WTC11 (cell line): ENCODE measurements at regions not wholly inside any gene's neighbourhood (a gene's known extent, or its start where the extent isn't known, plus 50 kb on each side); places are given as distances from the start of the nearest gene placed in this dataset.

Source experiments
- ATAC-seq: fragments of 200-7000 bp; cut with Tn5 transposase; 2 replicates; pipeline ENCODE4 v1.10.0; 2021; ENCODE audit warnings: mild to moderate bottlenecking, moderate library complexity
- CTCF ChIA-PET: fragments of 300-600 bp; sonication (Branson Sonifier 250); formaldehyde crosslinking; loops from one replicate; lab custom pipeline; 2021; ENCODE audit warnings: antibody characterized with exemption; lab: Charles Lee
- POLR2A ChIA-PET: fragments of 350-600 bp; sonication (Branson Sonifier 250); formaldehyde crosslinking; loops from one replicate; lab custom pipeline; 2021; ENCODE audit warnings: antibody characterized with exemption; lab: Charles Lee
- DNase-seq: peaks from one replicate; pipeline ENCODE4 v3.0.0; 2021; ENCODE audit warnings: low spot score
- H3K27ac Mint-ChIP-seq: 2 replicates; pipeline ENCODE4 v1.8.0; 2021; ENCODE audit warnings: mixed read lengths
- H3K27me3 Mint-ChIP-seq: 2 replicates; pipeline ENCODE4 v1.8.0; 2021; ENCODE audit warnings: low read depth, mild to moderate bottlenecking, moderate library complexity, mixed read lengths
- H3K36me3 Mint-ChIP-seq: 2 replicates; pipeline ENCODE4 v1.8.0; 2021; ENCODE audit warnings: mixed read lengths
- H3K4me1 Mint-ChIP-seq: 2 replicates; pipeline ENCODE4 v1.8.0; 2022; ENCODE audit warnings: mixed read lengths
- H3K4me3 Mint-ChIP-seq: 2 replicates; pipeline ENCODE4 v1.8.0; 2021; ENCODE audit warnings: mild to moderate bottlenecking, moderate library complexity, mixed read lengths
- H3K9me3 Mint-ChIP-seq: 2 replicates; pipeline ENCODE4 v1.8.0; 2021; ENCODE audit warnings: mixed read lengths
- ATF6 ChIP-seq: sonication (generic); formaldehyde crosslinking; IDR thresholded peaks from 2 replicates; pipeline ENCODE4 v1.8.1; 2023; ENCODE audit warnings: mild to moderate bottlenecking, missing genetic modification reagents
- CREM ChIP-seq: sonication (generic); formaldehyde crosslinking; IDR thresholded peaks from 2 replicates; pipeline ENCODE4 v1.8.1; 2022; ENCODE audit warnings: mild to moderate bottlenecking, missing genetic modification reagents, moderate library complexity
- CTCF ChIP-seq: fragments of 200-600 bp; IDR thresholded peaks from 2 replicates; pipeline ENCODE4 v1.8.0; 2022; ENCODE audit warnings: antibody characterized with exemption
- FOXK1 ChIP-seq: sonication (generic); formaldehyde crosslinking; IDR thresholded peaks from 2 replicates; pipeline ENCODE4 v1.8.0; 2022; ENCODE audit warnings: mild to moderate bottlenecking, moderate library complexity, missing genetic modification reagents
- FOXP1 ChIP-seq: sonication (generic); formaldehyde crosslinking; IDR thresholded peaks from 2 replicates; pipeline ENCODE4 v1.8.0; 2022; ENCODE audit warnings: missing genetic modification reagents, mild to moderate bottlenecking, moderate library complexity, borderline replicate concordance
- FOXP4 ChIP-seq: sonication (generic); formaldehyde crosslinking; IDR thresholded peaks from 2 replicates; pipeline ENCODE4 v1.8.0; 2022; ENCODE audit warnings: mild to moderate bottlenecking, missing genetic modification reagents
- GABPB1 ChIP-seq: sonication (generic); formaldehyde crosslinking; IDR thresholded peaks from 2 replicates; pipeline ENCODE4 v1.8.1; 2023; ENCODE audit warnings: mild to moderate bottlenecking, missing genetic modification reagents
- JAZF1 ChIP-seq: fragments of 250-450 bp; sonication (Bioruptor Pico); IDR thresholded peaks from 2 replicates; pipeline ENCODE4 v1.9.0; 2021; ENCODE audit warnings: moderate library complexity, mild to moderate bottlenecking, inconsistent platforms
- KAT7 ChIP-seq: sonication (generic); formaldehyde crosslinking; IDR thresholded peaks from 2 replicates; pipeline ENCODE4 v1.8.1; 2023; ENCODE audit warnings: missing genetic modification reagents, mild to moderate bottlenecking, borderline replicate concordance
- MYBL2 ChIP-seq: sonication (generic); formaldehyde crosslinking; IDR thresholded peaks from 2 replicates; pipeline ENCODE4 v1.8.1; 2023; ENCODE audit warnings: mild to moderate bottlenecking, moderate library complexity, missing genetic modification reagents
- OVOL2 ChIP-seq: fragments of 250-450 bp; sonication (Bioruptor Pico); IDR thresholded peaks from 2 replicates; pipeline ENCODE4 v1.9.0; 2021; ENCODE audit warnings: mild to moderate bottlenecking, borderline replicate concordance
- SMAD3 ChIP-seq: sonication (generic); formaldehyde crosslinking; IDR thresholded peaks from 2 replicates; pipeline ENCODE4 v1.8.0; 2022; ENCODE audit warnings: missing genetic modification reagents, mild to moderate bottlenecking, borderline replicate concordance
- SP1 ChIP-seq: sonication (generic); formaldehyde crosslinking; conservative IDR thresholded peaks from 2 replicates; pipeline ENCODE4 v1.8.1; 2022; ENCODE audit warnings: missing genetic modification reagents
- ZBTB21 ChIP-seq: sonication (generic); formaldehyde crosslinking; IDR thresholded peaks from 2 replicates; pipeline ENCODE4 v1.8.1; 2023; ENCODE audit warnings: mild to moderate bottlenecking, missing genetic modification reagents, borderline replicate concordance
- ZNF138 ChIP-seq: sonication (generic); formaldehyde crosslinking; conservative IDR thresholded peaks from 2 replicates; pipeline ENCODE4 v1.8.1; 2022; ENCODE audit warnings: mild to moderate bottlenecking, moderate library complexity, missing genetic modification reagents
- ZNF396 ChIP-seq: fragments of 250-450 bp; sonication (Bioruptor Pico); IDR thresholded peaks from 2 replicates; pipeline ENCODE4 v1.8.0; 2021; ENCODE audit warnings: mild to moderate bottlenecking, moderate library complexity, borderline replicate concordance
- ZNF671 ChIP-seq: fragments of 250-450 bp; sonication (Bioruptor Pico); IDR thresholded peaks from 2 replicates; pipeline ENCODE4 v1.8.0; 2021; ENCODE audit warnings: mild to moderate bottlenecking
- TF ChIP-seq, protein P1 (sequence below): sonication (generic); formaldehyde crosslinking; IDR thresholded peaks from 2 replicates; pipeline ENCODE4 v1.8.1; 2022; ENCODE audit warnings: low read depth, missing genetic modification reagents, borderline replicate concordance
- TF ChIP-seq, protein P2 (sequence below): sonication (generic); formaldehyde crosslinking; IDR thresholded peaks from 2 replicates; pipeline ENCODE4 v1.8.0; 2022; ENCODE audit warnings: mild to moderate bottlenecking, missing genetic modification reagents
- TF ChIP-seq, protein P3 (sequence below): sonication (generic); formaldehyde crosslinking; IDR thresholded peaks from 2 replicates; pipeline ENCODE4 v1.8.1; 2023; ENCODE audit warnings: mild to moderate bottlenecking, missing genetic modification reagents
- TF ChIP-seq, protein P4 (sequence below): sonication (generic); formaldehyde crosslinking; IDR thresholded peaks from 2 replicates; pipeline ENCODE4 v1.8.1; 2022; ENCODE audit warnings: mild to moderate bottlenecking, missing genetic modification reagents, moderate library complexity, borderline replicate concordance

GRCh38 chr9:6153425-6153824, 62.2 kb upstream of the IL33 start (continued):
- TF ChIP-seq ZBTB21, result no peak
- no peak for TF ChIP-seq OVOL2
- no peak for TF ChIP-seq SP1 (CRISPR knock-in tag)
- no peak for TF ChIP-seq ZNF138 (CRISPR knock-in tag)

DNA sequence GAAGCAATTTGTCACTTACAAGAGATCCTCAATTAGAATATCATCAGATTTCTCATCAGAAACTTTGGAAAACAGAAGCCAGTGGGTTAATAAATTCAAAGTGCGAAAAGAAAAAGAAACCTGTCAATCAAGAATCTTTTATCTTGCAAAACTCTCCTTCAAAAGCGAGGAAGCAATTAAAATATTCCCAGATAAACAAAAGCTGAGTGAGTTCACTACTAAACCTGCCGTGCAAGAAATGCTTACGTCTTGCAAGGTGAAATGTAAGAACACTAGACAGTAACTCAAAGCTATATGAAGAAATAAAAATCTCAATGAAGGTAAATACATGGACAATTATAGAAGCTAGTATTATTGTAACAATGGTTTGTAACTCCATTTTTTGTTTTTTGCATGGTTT, 62.8 kb upstream of the IL33 start:
- Mint-ChIP-seq H3K9me3 (peaks cover 10% of the 10 kb centered on the region), H3K36me3 (0 out of 2 replicates have a peak, but pooled peaks cover 3% of the 10 kb centered on the region), H3K4me3 (no peak overlapping the region), H3K4me1 (peaks cover 17% of the 10 kb centered on the region), H3K27me3 (no peaks in the 10 kb centered on the region), H3K27ac (no peak overlapping the region)
- DNase-seq (no peak), ATAC-seq (no peak)
- CTCF ChIA-PET, result no interaction called here
- POLR2A ChIA-PET, result no interaction called here
- TF ChIP-seq FOXP1 (CRISPR knock-in tag) (no peak), CREM (CRISPR knock-in tag) (no peak), SP1 (CRISPR knock-in tag) (no peak), ZNF671 (CRISPR knock-in tag) (no peak), GABPB1 (CRISPR knock-in tag) (no peak)
- TF ChIP-seq, protein P1, sequence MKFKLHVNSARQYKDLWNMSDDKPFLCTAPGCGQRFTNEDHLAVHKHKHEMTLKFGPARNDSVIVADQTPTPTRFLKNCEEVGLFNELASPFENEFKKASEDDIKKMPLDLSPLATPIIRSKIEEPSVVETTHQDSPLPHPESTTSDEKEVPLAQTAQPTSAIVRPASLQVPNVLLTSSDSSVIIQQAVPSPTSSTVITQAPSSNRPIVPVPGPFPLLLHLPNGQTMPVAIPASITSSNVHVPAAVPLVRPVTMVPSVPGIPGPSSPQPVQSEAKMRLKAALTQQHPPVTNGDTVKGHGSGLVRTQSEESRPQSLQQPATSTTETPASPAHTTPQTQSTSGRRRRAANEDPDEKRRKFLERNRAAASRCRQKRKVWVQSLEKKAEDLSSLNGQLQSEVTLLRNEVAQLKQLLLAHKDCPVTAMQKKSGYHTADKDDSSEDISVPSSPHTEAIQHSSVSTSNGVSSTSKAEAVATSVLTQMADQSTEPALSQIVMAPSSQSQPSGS (CRISPR knock-in tag), result no peak
- TF ChIP-seq, protein P2, sequence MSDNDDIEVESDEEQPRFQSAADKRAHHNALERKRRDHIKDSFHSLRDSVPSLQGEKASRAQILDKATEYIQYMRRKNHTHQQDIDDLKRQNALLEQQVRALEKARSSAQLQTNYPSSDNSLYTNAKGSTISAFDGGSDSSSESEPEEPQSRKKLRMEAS (CRISPR knock-in tag), result no peak
- TF ChIP-seq, protein P3, sequence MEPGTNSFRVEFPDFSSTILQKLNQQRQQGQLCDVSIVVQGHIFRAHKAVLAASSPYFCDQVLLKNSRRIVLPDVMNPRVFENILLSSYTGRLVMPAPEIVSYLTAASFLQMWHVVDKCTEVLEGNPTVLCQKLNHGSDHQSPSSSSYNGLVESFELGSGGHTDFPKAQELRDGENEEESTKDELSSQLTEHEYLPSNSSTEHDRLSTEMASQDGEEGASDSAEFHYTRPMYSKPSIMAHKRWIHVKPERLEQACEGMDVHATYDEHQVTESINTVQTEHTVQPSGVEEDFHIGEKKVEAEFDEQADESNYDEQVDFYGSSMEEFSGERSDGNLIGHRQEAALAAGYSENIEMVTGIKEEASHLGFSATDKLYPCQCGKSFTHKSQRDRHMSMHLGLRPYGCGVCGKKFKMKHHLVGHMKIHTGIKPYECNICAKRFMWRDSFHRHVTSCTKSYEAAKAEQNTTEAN (CRISPR knock-in tag), result no peak

DNA sequence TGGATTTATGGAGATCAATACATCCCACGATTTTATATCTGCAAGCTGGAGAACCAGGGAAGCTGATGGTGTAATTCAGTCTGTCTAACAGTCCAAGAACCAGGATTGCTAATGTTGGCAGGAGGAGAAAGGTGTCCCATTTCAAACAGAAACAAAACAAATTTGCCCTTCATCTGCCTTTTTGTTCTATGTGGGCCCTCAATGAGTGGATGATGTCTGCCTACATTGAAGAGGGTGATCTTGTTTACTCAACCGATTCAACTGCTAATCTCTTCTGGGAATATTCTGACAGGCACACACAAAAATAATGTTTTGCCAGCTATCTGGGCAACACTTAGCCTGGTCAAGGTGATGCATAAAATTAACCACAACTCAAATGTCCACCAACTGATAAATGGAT, 65.1 kb upstream of the IL33 start:
- POLR2A ChIA-PET, result no interaction called here
- peaks cover 12% of the 10 kb centered on the region for H3K9me3 Mint-ChIP-seq
- no peak for ATAC-seq
- H3K4me3 Mint-ChIP-seq, result no peak overlapping the region
- CTCF ChIA-PET, result no interaction called here
- no peak overlapping the region for H3K27ac Mint-ChIP-seq
- peaks cover 17% of the 10 kb centered on the region for H3K4me1 Mint-ChIP-seq
- H3K27me3 Mint-ChIP-seq, result no peaks in the 10 kb centered on the region
- H3K36me3 Mint-ChIP-seq, result 0 out of 2 replicates have a peak, but pooled peaks cover 3% of the 10 kb centered on the region
- DNase-seq, result no peak
- TF ChIP-seq, protein P4, sequence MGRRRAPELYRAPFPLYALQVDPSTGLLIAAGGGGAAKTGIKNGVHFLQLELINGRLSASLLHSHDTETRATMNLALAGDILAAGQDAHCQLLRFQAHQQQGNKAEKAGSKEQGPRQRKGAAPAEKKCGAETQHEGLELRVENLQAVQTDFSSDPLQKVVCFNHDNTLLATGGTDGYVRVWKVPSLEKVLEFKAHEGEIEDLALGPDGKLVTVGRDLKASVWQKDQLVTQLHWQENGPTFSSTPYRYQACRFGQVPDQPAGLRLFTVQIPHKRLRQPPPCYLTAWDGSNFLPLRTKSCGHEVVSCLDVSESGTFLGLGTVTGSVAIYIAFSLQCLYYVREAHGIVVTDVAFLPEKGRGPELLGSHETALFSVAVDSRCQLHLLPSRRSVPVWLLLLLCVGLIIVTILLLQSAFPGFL (CRISPR knock-in tag), result no peak
- TF ChIP-seq JAZF1 (CRISPR knock-in tag) (no peak), KAT7 (CRISPR knock-in tag) (no peak), MYBL2 (CRISPR knock-in tag) (no peak), ZNF396 (CRISPR knock-in tag) (no peak), CTCF (no peak), SMAD3 (CRISPR knock-in tag) (no peak), ATF6 (CRISPR knock-in tag) (no peak), FOXP4 (CRISPR knock-in tag) (no peak), FOXK1 (CRISPR knock-in tag) (no peak)
- TF ChIP-seq, protein P2 (CRISPR knock-in tag), result no peak
